ENCODE measurements at regions not wholly inside any gene's neighbourhood (a gene's known extent, or its start where the extent isn't known, plus 50 kb on each side); places are given as distances from the start of the nearest gene placed in this dataset.

DNA sequence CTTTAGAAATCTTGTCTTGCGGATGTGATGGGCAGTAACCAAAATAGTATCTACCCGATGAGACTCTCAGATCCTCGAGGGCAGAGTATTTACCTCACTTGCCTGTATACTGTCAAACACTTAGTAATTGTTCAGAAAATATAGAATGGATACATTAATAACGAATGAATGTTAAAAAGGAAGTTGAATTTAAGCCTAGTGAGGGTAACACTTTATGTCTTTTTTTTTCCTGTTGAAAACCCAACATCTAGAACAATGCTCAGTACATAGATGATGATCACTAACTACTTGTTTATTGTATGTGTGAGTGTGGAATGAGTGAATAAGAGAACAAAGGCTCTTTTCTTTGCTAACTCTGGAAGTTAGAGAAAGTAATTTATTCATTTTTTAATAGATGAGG lies 195.7 kb downstream of the MIAT start:
- H3K36me3 Mint-ChIP-seq (ENCODE audit: low read depth) = no peaks in the 10 kb centered on the region
- no peak overlapping the region for H3K4me3 Mint-ChIP-seq
- H3K27ac Mint-ChIP-seq = no peak overlapping the region
- ATAC-seq (no peak), DNase-seq (no peak)
- H3K4me1 Mint-ChIP-seq (ENCODE audit: low read depth) = no peaks in the 10 kb centered on the region
- POLR2A ChIA-PET = no interaction called here
- no peaks in the 10 kb centered on the region for H3K9me3 Mint-ChIP-seq (ENCODE audit: insufficient read depth)
- CTCF ChIA-PET = no interaction called here
- H3K27me3 Mint-ChIP-seq (ENCODE audit: low read depth) = no peaks in the 10 kb centered on the region

DNA sequence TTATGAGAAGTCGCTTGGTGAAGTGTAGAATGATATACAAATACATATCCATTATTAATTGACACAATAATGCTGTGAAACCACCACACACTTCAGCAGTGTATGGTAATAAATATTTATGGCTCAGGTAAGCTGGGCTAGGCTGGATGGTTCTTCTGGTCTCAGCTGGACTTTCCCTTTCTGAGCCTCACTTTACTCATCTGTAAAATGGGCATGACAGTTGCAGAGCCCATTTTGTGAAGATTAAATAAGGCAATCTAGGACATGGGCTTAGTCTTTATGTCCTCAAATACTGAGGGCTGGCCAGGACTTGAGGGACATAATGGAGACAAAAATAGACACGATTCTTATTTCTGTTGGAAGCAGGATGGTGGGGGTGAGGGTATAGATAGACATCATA lies 196.1 kb downstream of the MIAT start:
- POLR2A ChIA-PET = no interaction called here
- H3K27ac Mint-ChIP-seq = no peak overlapping the region
- no peak for DNase-seq
- H3K4me1 Mint-ChIP-seq (ENCODE audit: low read depth) = no peaks in the 10 kb centered on the region
- no peaks in the 10 kb centered on the region for H3K9me3 Mint-ChIP-seq (ENCODE audit: insufficient read depth)
- H3K27me3 Mint-ChIP-seq (ENCODE audit: low read depth) = no peaks in the 10 kb centered on the region
- ATAC-seq = no peak
- no peaks in the 10 kb centered on the region for H3K36me3 Mint-ChIP-seq (ENCODE audit: low read depth)
- H3K4me3 Mint-ChIP-seq = no peak overlapping the region
- CTCF ChIA-PET = no interaction called here

DNA sequence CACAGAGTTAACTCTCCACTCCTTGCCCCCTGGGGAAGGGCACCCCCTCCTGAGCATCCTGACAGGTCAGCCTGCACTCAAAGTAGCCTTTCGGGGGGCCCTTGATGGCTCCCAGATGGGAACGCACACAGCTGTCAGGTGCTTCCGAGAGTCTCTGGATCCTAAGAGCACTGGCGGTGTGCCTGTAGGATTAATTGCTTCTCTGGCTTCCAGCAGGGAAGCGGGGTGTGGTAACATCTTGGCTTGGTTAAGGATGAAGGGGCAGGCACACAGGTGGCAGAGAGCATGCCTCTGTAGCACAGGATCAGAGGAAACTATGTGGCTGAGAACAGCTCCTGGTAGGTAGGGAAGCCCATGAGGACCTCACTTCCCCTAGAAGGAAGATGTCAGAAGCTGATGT lies 199.8 kb downstream of the MIAT start:
- no peak overlapping the region for H3K27ac Mint-ChIP-seq
- POLR2A ChIA-PET = no interaction called here
- DNase-seq (no peak), ATAC-seq (no peak)
- no peaks in the 10 kb centered on the region for H3K36me3 Mint-ChIP-seq (ENCODE audit: low read depth)
- no peak overlapping the region for H3K4me3 Mint-ChIP-seq
- H3K27me3 Mint-ChIP-seq (ENCODE audit: low read depth) = no peaks in the 10 kb centered on the region
- H3K9me3 Mint-ChIP-seq (ENCODE audit: insufficient read depth) = no peaks in the 10 kb centered on the region
- CTCF ChIA-PET = no interaction called here
- H3K4me1 Mint-ChIP-seq (ENCODE audit: low read depth) = no peaks in the 10 kb centered on the region

- DNase-seq (no peak), ATAC-seq (no peak)
- CTCF ChIA-PET = no interaction called here
- Mint-ChIP-seq H3K27ac (no peak overlapping the region), H3K4me3 (no peak overlapping the region), H3K27me3 (ENCODE audit: low read depth) (no peaks in the 10 kb centered on the region), H3K4me1 (ENCODE audit: low read depth) (no peaks in the 10 kb centered on the region), H3K36me3 (ENCODE audit: low read depth) (no peaks in the 10 kb centered on the region), H3K9me3 (ENCODE audit: insufficient read depth) (no peaks in the 10 kb centered on the region)
- POLR2A ChIA-PET = no interaction called here
These were observed 202.9 kb downstream of the MIAT start for GRCh38 chr22:26860301-26860700.

- CTCF ChIA-PET = no interaction called here
- no peaks in the 10 kb centered on the region for H3K36me3 Mint-ChIP-seq (ENCODE audit: low read depth)
- no peaks in the 10 kb centered on the region for H3K9me3 Mint-ChIP-seq (ENCODE audit: insufficient read depth)
- H3K27ac Mint-ChIP-seq = no peak overlapping the region
- POLR2A ChIA-PET = no interaction called here
- no peaks in the 10 kb centered on the region for H3K4me1 Mint-ChIP-seq (ENCODE audit: low read depth)
- no peak for DNase-seq
- H3K27me3 Mint-ChIP-seq (ENCODE audit: low read depth) = no peaks in the 10 kb centered on the region
- ATAC-seq = no peak
- H3K4me3 Mint-ChIP-seq = no peak overlapping the region
These were observed 207.6 kb downstream of the MIAT start for GRCh38 chr22:26865021-26865420.

- ChIA-PET CTCF (no interaction called here), POLR2A (interaction anchor here (0.6 kb wide), 1 partner anchor 195 kb away, joined by 3 read pairs; no protein-coding TSS in a partner anchor)
- Mint-ChIP-seq H3K27ac (no peak overlapping the region), H3K36me3 (ENCODE audit: low read depth) (no peaks in the 10 kb centered on the region), H3K9me3 (ENCODE audit: insufficient read depth) (no peaks in the 10 kb centered on the region), H3K27me3 (ENCODE audit: low read depth) (no peaks in the 10 kb centered on the region), H3K4me1 (ENCODE audit: low read depth) (no peaks in the 10 kb centered on the region), H3K4me3 (no peak overlapping the region)
- ATAC-seq (no peak), DNase-seq (no peak)
These were observed 226.0 kb downstream of the MIAT start for GRCh38 chr22:26883393-26883792.

DNA sequence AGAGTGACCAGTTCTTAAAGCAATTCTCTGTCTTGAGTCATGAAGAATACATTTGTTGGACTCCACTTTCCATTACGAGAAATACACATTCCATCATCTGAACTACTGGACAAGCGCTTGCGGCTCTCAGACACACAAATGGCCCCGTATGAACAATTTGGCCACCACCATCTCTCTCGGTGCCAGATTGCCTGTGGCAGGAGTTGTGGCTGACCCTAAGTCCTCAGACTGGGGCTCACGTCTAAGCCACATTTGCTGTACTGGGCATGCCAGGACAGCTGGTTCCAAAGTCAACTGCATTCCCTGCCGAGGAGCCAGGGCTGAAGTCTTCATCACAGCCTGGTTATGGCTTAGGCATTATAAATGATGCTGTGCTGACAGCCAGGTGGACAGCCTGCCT lies 227.5 kb downstream of the MIAT start:
- CTCF ChIA-PET = no interaction called here
- no peak overlapping the region for H3K4me3 Mint-ChIP-seq
- ATAC-seq (no peak), DNase-seq (no peak)
- POLR2A ChIA-PET = no interaction called here
- no peaks in the 10 kb centered on the region for H3K36me3 Mint-ChIP-seq (ENCODE audit: low read depth)
- no peaks in the 10 kb centered on the region for H3K4me1 Mint-ChIP-seq (ENCODE audit: low read depth)
- H3K27ac Mint-ChIP-seq = no peak overlapping the region
- no peaks in the 10 kb centered on the region for H3K27me3 Mint-ChIP-seq (ENCODE audit: low read depth)
- H3K9me3 Mint-ChIP-seq (ENCODE audit: insufficient read depth) = no peaks in the 10 kb centered on the region

GRCh38 chr22:26885441-26886261 lies 228.3 kb downstream of the MIAT start:
- POLR2A ChIA-PET = interaction anchor here (0.9 kb wide), 1 partner anchor 180 kb away, joined by 3 read pairs; no protein-coding TSS in a partner anchor
- no peak overlapping the region for H3K27ac Mint-ChIP-seq
- CTCF ChIA-PET = no interaction called here
- no peak for ATAC-seq
- no peak overlapping the region for H3K4me3 Mint-ChIP-seq
- H3K27me3 Mint-ChIP-seq (ENCODE audit: low read depth) = no peaks in the 10 kb centered on the region
- no peaks in the 10 kb centered on the region for H3K4me1 Mint-ChIP-seq (ENCODE audit: low read depth)
- no peaks in the 10 kb centered on the region for H3K36me3 Mint-ChIP-seq (ENCODE audit: low read depth)
- no peak for DNase-seq
- no peaks in the 10 kb centered on the region for H3K9me3 Mint-ChIP-seq (ENCODE audit: insufficient read depth)

DNA sequence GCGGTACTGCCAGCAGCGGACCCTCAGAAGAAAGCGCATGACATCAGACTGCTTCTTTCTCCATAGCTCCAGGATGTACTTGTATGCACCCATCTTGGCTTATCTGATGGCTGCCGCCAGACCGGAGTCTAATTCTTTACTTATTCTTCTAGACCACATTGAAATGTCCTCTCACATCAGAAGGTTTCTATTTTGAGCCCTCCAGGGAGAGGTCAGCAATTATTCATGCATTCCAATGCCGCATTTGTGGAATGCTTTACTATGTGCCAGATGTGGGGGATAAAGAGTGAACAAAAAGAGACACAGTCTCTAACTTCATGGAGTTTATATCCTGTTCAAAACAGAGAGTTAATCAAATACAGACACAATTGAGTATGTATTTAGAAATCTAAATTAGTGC lies 230.1 kb downstream of the MIAT start:
- Mint-ChIP-seq H3K27ac (no peak overlapping the region), H3K4me3 (no peak overlapping the region), H3K4me1 (ENCODE audit: low read depth) (no peaks in the 10 kb centered on the region), H3K36me3 (ENCODE audit: low read depth) (no peaks in the 10 kb centered on the region), H3K9me3 (ENCODE audit: insufficient read depth) (no peaks in the 10 kb centered on the region), H3K27me3 (ENCODE audit: low read depth) (no peaks in the 10 kb centered on the region)
- DNase-seq (no peak), ATAC-seq (no peak)
- POLR2A ChIA-PET = no interaction called here
- CTCF ChIA-PET = no interaction called here

DNA sequence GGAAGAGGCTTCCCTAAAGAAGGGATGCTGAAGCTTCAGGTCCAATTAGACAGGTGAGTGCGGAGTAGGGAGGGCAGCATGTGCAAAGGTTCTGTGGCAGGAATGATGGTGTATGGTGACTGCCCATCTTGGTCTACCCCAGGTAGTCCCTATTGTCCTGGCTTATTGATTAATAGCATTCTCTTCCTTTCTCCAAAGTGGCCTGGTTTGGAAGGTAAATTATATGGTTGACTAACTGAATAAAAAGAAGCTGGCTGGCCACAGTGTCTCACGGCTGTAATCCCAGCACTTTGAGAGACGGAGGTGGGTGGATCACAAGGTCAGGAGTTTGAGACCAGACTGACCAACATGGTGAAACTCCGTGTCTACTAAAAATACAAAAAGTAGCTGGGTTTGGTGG lies 230.5 kb downstream of the MIAT start:
- no peaks in the 10 kb centered on the region for H3K27me3 Mint-ChIP-seq (ENCODE audit: low read depth)
- DNase-seq = no peak
- H3K9me3 Mint-ChIP-seq (ENCODE audit: insufficient read depth) = no peaks in the 10 kb centered on the region
- no peak overlapping the region for H3K4me3 Mint-ChIP-seq
- no peaks in the 10 kb centered on the region for H3K36me3 Mint-ChIP-seq (ENCODE audit: low read depth)
- no peak overlapping the region for H3K27ac Mint-ChIP-seq
- CTCF ChIA-PET = no interaction called here
- no peaks in the 10 kb centered on the region for H3K4me1 Mint-ChIP-seq (ENCODE audit: low read depth)
- no peak for ATAC-seq
- POLR2A ChIA-PET = no interaction called here

- POLR2A ChIA-PET = no interaction called here
- no peaks in the 10 kb centered on the region for H3K9me3 Mint-ChIP-seq (ENCODE audit: insufficient read depth)
- H3K27ac Mint-ChIP-seq = no peak overlapping the region
- no peaks in the 10 kb centered on the region for H3K27me3 Mint-ChIP-seq (ENCODE audit: low read depth)
- no peak overlapping the region for H3K4me3 Mint-ChIP-seq
- CTCF ChIA-PET = no interaction called here
- DNase-seq = no peak
- H3K4me1 Mint-ChIP-seq (ENCODE audit: low read depth) = no peaks in the 10 kb centered on the region
- ATAC-seq = no peak
- H3K36me3 Mint-ChIP-seq (ENCODE audit: low read depth) = no peaks in the 10 kb centered on the region
These were observed 231.5 kb downstream of the MIAT start for GRCh38 chr22:26888887-26889286.

GRCh38 chr22:26889802-26890201 lies 232.4 kb downstream of the MIAT start:
- no peak for ATAC-seq
- CTCF ChIA-PET = interaction anchor here (0.6 kb wide), 1 partner anchor 12 kb away, joined by 3 read pairs; no protein-coding TSS in a partner anchor

DNA sequence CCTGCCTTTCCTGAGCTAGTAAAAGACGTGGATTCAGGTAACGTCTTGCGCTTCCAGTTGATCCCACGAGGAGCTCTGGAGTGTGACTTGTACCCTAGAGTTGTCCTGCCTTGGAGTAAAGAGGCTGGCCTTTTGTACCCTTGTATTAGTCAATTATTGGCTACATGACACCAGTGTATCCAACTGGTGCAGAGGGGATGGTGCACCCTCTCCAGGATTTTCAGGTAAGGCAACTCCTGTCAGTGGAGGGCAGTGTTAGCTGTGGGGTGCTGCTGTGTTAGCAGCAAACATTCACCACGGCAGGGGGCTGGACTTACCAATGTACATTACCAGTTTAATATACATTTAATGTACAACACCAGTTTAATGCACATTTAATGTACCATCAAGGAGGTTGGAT lies 233.5 kb downstream of the MIAT start:
- ATAC-seq (no peak), DNase-seq (peak; percentile 17)
- Mint-ChIP-seq H3K4me3 (no peak overlapping the region), H3K27me3 (ENCODE audit: low read depth) (no peaks in the 10 kb centered on the region), H3K9me3 (ENCODE audit: insufficient read depth) (no peaks in the 10 kb centered on the region), H3K4me1 (ENCODE audit: low read depth) (no peaks in the 10 kb centered on the region), H3K27ac (no peak overlapping the region), H3K36me3 (ENCODE audit: low read depth) (no peaks in the 10 kb centered on the region)
- ChIA-PET CTCF (no interaction called here), POLR2A (no interaction called here)

More at GRCh38 chr22:26889802-26890201, 232.4 kb downstream of the MIAT start:
- POLR2A ChIA-PET = no interaction called here
- no peaks in the 10 kb centered on the region for H3K27me3 Mint-ChIP-seq (ENCODE audit: low read depth)
- H3K27ac Mint-ChIP-seq = no peak overlapping the region
- no peak overlapping the region for H3K4me3 Mint-ChIP-seq
- no peaks in the 10 kb centered on the region for H3K4me1 Mint-ChIP-seq (ENCODE audit: low read depth)
- no peak for DNase-seq
- H3K36me3 Mint-ChIP-seq (ENCODE audit: low read depth) = no peaks in the 10 kb centered on the region
- H3K9me3 Mint-ChIP-seq (ENCODE audit: insufficient read depth) = no peaks in the 10 kb centered on the region
